Activated naive CD4-positive, alpha-beta T cell treated with anti-CD3 and anti-CD28 coated beads, Interleukin-2, amount 10 ng/mL, durations not matched to agents 7 days and 5 days (primary cell): ENCODE measurements at regions not wholly inside any gene's neighbourhood (a gene's known extent, or its start where the extent isn't known, plus 50 kb on each side); places are given as distances from the start of the nearest gene placed in this dataset.

Experiments
- CTCF ChIA-PET: fragments of 350-600 bp; sonication (Branson Sonifier 250); formaldehyde crosslinking; loops from one replicate; lab custom pipeline; 2021; ENCODE audit warnings: antibody characterized with exemption; lab: Charles Lee
- DNase-seq: peaks from one replicate; pipeline ENCODE4 v3.0.0-alpha.2; 2020
- H3K27ac Mint-ChIP-seq: one replicate; pipeline ENCODE4 v1.8.0; 2021; ENCODE audit warnings: mild to moderate bottlenecking, moderate library complexity, mixed read lengths
- H3K27me3 Mint-ChIP-seq: one replicate; pipeline ENCODE4 v1.8.0; 2021; ENCODE audit warnings: mild to moderate bottlenecking, mixed read lengths
- H3K36me3 Mint-ChIP-seq: one replicate; pipeline ENCODE4 v1.8.0; 2021; ENCODE audit warnings: mixed read lengths
- H3K4me1 Mint-ChIP-seq: one replicate; pipeline ENCODE4 v1.8.0; 2021; ENCODE audit warnings: mixed read lengths
- H3K4me3 Mint-ChIP-seq: one replicate; pipeline ENCODE4 v1.8.0; 2021; ENCODE audit warnings: mild to moderate bottlenecking, moderate library complexity, mixed read lengths
- H3K9me3 Mint-ChIP-seq: one replicate; pipeline ENCODE4 v1.8.0; 2021; ENCODE audit warnings: mixed read lengths

GRCh38 chr5:161157925-161158324, 305.9 kb upstream of the ATP10B start:
- no peaks in the 10 kb centered on the region for H3K4me1 Mint-ChIP-seq
- no peaks in the 10 kb centered on the region for H3K36me3 Mint-ChIP-seq
- CTCF ChIA-PET, result no interaction called here
- no peaks in the 10 kb centered on the region for H3K27me3 Mint-ChIP-seq
- no peak for DNase-seq
- H3K27ac Mint-ChIP-seq, result no peak overlapping the region
- no peak overlapping the region for H3K4me3 Mint-ChIP-seq
- peaks cover 4% of the 10 kb centered on the region for H3K9me3 Mint-ChIP-seq

- Mint-ChIP-seq H3K27ac (no peak overlapping the region), H3K36me3 (no peaks in the 10 kb centered on the region), H3K27me3 (no peaks in the 10 kb centered on the region), H3K9me3 (peaks cover 4% of the 10 kb centered on the region), H3K4me3 (no peak overlapping the region), H3K4me1 (no peaks in the 10 kb centered on the region)
- DNase-seq, result no peak
- CTCF ChIA-PET, result no interaction called here
Measured at GRCh38 chr5:161155451-161155850, 303.4 kb upstream of the ATP10B start.

GRCh38 chr5:161152415-161152940, 300.5 kb upstream of the ATP10B start:
- no peak overlapping the region for H3K27ac Mint-ChIP-seq
- H3K4me1 Mint-ChIP-seq, result no peaks in the 10 kb centered on the region

GRCh38 chr5:161150441-161150988, 298.5 kb upstream of the ATP10B start:
- no peak for DNase-seq
- Mint-ChIP-seq H3K4me3 (no peak overlapping the region), H3K4me1 (no peaks in the 10 kb centered on the region), H3K36me3 (no peaks in the 10 kb centered on the region), H3K9me3 (no peaks in the 10 kb centered on the region), H3K27ac (no peak overlapping the region), H3K27me3 (no peaks in the 10 kb centered on the region)
- CTCF ChIA-PET, result no interaction called here

More at GRCh38 chr5:161152415-161152940, 300.5 kb upstream of the ATP10B start:
- Mint-ChIP-seq H3K27me3 (no peaks in the 10 kb centered on the region), H3K36me3 (no peaks in the 10 kb centered on the region), H3K9me3 (peaks cover 2% of the 10 kb centered on the region), H3K4me3 (no peak overlapping the region)
- DNase-seq, result no peak
- CTCF ChIA-PET, result no interaction called here

GRCh38 chr5:161149078-161149477, 297.1 kb upstream of the ATP10B start:
- CTCF ChIA-PET, result no interaction called here
- Mint-ChIP-seq H3K4me3 (no peak overlapping the region), H3K27ac (no peak overlapping the region), H3K4me1 (no peaks in the 10 kb centered on the region), H3K27me3 (no peaks in the 10 kb centered on the region), H3K9me3 (no peaks in the 10 kb centered on the region), H3K36me3 (no peaks in the 10 kb centered on the region)
- DNase-seq, result no peak

GRCh38 chr5:161138751-161139455, 286.9 kb upstream of the ATP10B start:
- no peak for DNase-seq
- no peak overlapping the region for H3K27ac Mint-ChIP-seq
- CTCF ChIA-PET, result no interaction called here
- H3K4me1 Mint-ChIP-seq, result no peaks in the 10 kb centered on the region
- no peaks in the 10 kb centered on the region for H3K36me3 Mint-ChIP-seq
- no peak overlapping the region for H3K4me3 Mint-ChIP-seq
- no peaks in the 10 kb centered on the region for H3K27me3 Mint-ChIP-seq
- H3K9me3 Mint-ChIP-seq, result peaks cover 3% of the 10 kb centered on the region

GRCh38 chr5:161134956-161135355, 282.9 kb upstream of the ATP10B start:
- CTCF ChIA-PET, result no interaction called here
- H3K27ac Mint-ChIP-seq, result no peak overlapping the region
- no peak overlapping the region for H3K4me3 Mint-ChIP-seq
- no peaks in the 10 kb centered on the region for H3K27me3 Mint-ChIP-seq
- DNase-seq, result no peak
- H3K9me3 Mint-ChIP-seq, result no peaks in the 10 kb centered on the region
- no peaks in the 10 kb centered on the region for H3K4me1 Mint-ChIP-seq
- no peaks in the 10 kb centered on the region for H3K36me3 Mint-ChIP-seq

- no peaks in the 10 kb centered on the region for H3K4me1 Mint-ChIP-seq
- no peaks in the 10 kb centered on the region for H3K27me3 Mint-ChIP-seq
- no peak for DNase-seq
- no peak overlapping the region for H3K27ac Mint-ChIP-seq
- no peaks in the 10 kb centered on the region for H3K9me3 Mint-ChIP-seq
- CTCF ChIA-PET, result no interaction called here
- no peaks in the 10 kb centered on the region for H3K36me3 Mint-ChIP-seq
- no peak overlapping the region for H3K4me3 Mint-ChIP-seq
Measured at GRCh38 chr5:161134083-161134482, 282.1 kb upstream of the ATP10B start.

GRCh38 chr5:161115941-161116340, 263.9 kb upstream of the ATP10B start:
- Mint-ChIP-seq H3K27me3 (no peaks in the 10 kb centered on the region), H3K4me1 (no peaks in the 10 kb centered on the region), H3K27ac (no peak overlapping the region), H3K9me3 (no peaks in the 10 kb centered on the region), H3K4me3 (no peak overlapping the region), H3K36me3 (no peaks in the 10 kb centered on the region)
- CTCF ChIA-PET, result no interaction called here
- DNase-seq, result no peak

GRCh38 chr5:161112371-161112770, 260.4 kb upstream of the ATP10B start:
- CTCF ChIA-PET, result no interaction called here
- no peaks in the 10 kb centered on the region for H3K36me3 Mint-ChIP-seq
- no peak overlapping the region for H3K4me3 Mint-ChIP-seq
- no peak for DNase-seq
- H3K9me3 Mint-ChIP-seq, result no peaks in the 10 kb centered on the region
- H3K27me3 Mint-ChIP-seq, result no peaks in the 10 kb centered on the region
- no peak overlapping the region for H3K27ac Mint-ChIP-seq
- H3K4me1 Mint-ChIP-seq, result no peaks in the 10 kb centered on the region

- Mint-ChIP-seq H3K9me3 (no peaks in the 10 kb centered on the region), H3K36me3 (no peaks in the 10 kb centered on the region), H3K4me1 (no peaks in the 10 kb centered on the region), H3K27me3 (no peaks in the 10 kb centered on the region), H3K27ac (no peak overlapping the region), H3K4me3 (no peak overlapping the region)
- CTCF ChIA-PET, result no interaction called here
- DNase-seq, result no peak
Measured at GRCh38 chr5:161105525-161105924, 253.5 kb upstream of the ATP10B start.

- CTCF ChIA-PET, result no interaction called here
- Mint-ChIP-seq H3K27me3 (no peaks in the 10 kb centered on the region), H3K4me1 (no peaks in the 10 kb centered on the region), H3K9me3 (no peaks in the 10 kb centered on the region), H3K27ac (no peak overlapping the region), H3K4me3 (no peak overlapping the region), H3K36me3 (no peaks in the 10 kb centered on the region)
- no peak for DNase-seq
Measured at GRCh38 chr5:161098516-161098915, 246.5 kb upstream of the ATP10B start.

GRCh38 chr5:161096581-161096980, 244.6 kb upstream of the ATP10B start:
- no peaks in the 10 kb centered on the region for H3K9me3 Mint-ChIP-seq
- no peak overlapping the region for H3K4me3 Mint-ChIP-seq
- CTCF ChIA-PET, result no interaction called here
- H3K27ac Mint-ChIP-seq, result no peak overlapping the region
- H3K36me3 Mint-ChIP-seq, result no peaks in the 10 kb centered on the region
- no peaks in the 10 kb centered on the region for H3K27me3 Mint-ChIP-seq
- no peak for DNase-seq
- H3K4me1 Mint-ChIP-seq, result no peaks in the 10 kb centered on the region

GRCh38 chr5:161095953-161096352, 243.9 kb upstream of the ATP10B start:
- CTCF ChIA-PET, result no interaction called here
- Mint-ChIP-seq H3K4me1 (no peaks in the 10 kb centered on the region), H3K36me3 (no peaks in the 10 kb centered on the region), H3K9me3 (no peaks in the 10 kb centered on the region), H3K4me3 (no peak overlapping the region), H3K27ac (no peak overlapping the region), H3K27me3 (no peaks in the 10 kb centered on the region)
- DNase-seq, result no peak

GRCh38 chr5:161094411-161094810, 242.4 kb upstream of the ATP10B start:
- Mint-ChIP-seq H3K27ac (no peak overlapping the region), H3K27me3 (no peaks in the 10 kb centered on the region), H3K4me3 (no peak overlapping the region), H3K9me3 (no peaks in the 10 kb centered on the region), H3K36me3 (no peaks in the 10 kb centered on the region), H3K4me1 (no peaks in the 10 kb centered on the region)
- no peak for DNase-seq
- CTCF ChIA-PET, result no interaction called here
